ENCODE measurements at regions not wholly inside any gene's neighbourhood (a gene's known extent, or its start where the extent isn't known, plus 50 kb on each side); places are given as distances from the start of the nearest gene placed in this dataset.

- H3K27me3 ChIP-seq = no peaks in the 10 kb centered on the region
Measured at GRCh38 chr2:176891105-176891504, 321.5 kb upstream of the HNRNPA3 start.

GRCh38 chr2:176891857-176892256 lies 320.7 kb upstream of the HNRNPA3 start:
- Histone ChIP-seq H3K79me2 (no peaks in the 10 kb centered on the region), H2AFZ (no peak overlapping the region), H4K20me1 (ENCODE audit: insufficient read depth, poor library complexity, severe bottlenecking) (no peaks in the 10 kb centered on the region), H3K4me3 (no peak overlapping the region), H3K4me1 (ENCODE audit: insufficient read depth) (no peaks in the 10 kb centered on the region), H3K36me3 (replicated peaks; ENCODE audit: insufficient read depth, low read depth) (no peaks in the 10 kb centered on the region), H3K4me2 (no peak overlapping the region), H3K9me3 (ENCODE audit: low read depth) (no peaks in the 10 kb centered on the region), H3K9me2 (replicated peaks; ENCODE audit: insufficient read depth) (no peaks in the 10 kb centered on the region), H3K27me3 (no peaks in the 10 kb centered on the region), H3K27ac (no peak overlapping the region)
- TF ChIP-seq EZH2 (IDR thresholded peaks at IDR 0.05; ENCODE audit: borderline replicate concordance) (no peak), CTCF (IDR thresholded peaks at IDR 0.05; ENCODE audit: poor library complexity) (no peak), EZH2phosphoT487 (IDR thresholded peaks at IDR 0.05; ENCODE audit: low read depth, severe bottlenecking, unreplicated experiment) (no peak)
- DNase-seq (ENCODE audit: low spot score) = no peak
- WGBS (ENCODE audit: low lambda C conversion rate, missing lambda C conversion rate) = 47% methylated on average over 1 of the region's 1 CpG

More at GRCh38 chr2:176891105-176891504, 321.5 kb upstream of the HNRNPA3 start:
- H4K20me1 ChIP-seq (ENCODE audit: insufficient read depth, poor library complexity, severe bottlenecking) = no peaks in the 10 kb centered on the region
- no peak overlapping the region for H2AFZ ChIP-seq
- no peaks in the 10 kb centered on the region for H3K36me3 ChIP-seq (replicated peaks; ENCODE audit: insufficient read depth, low read depth)
- no peaks in the 10 kb centered on the region for H3K9me3 ChIP-seq (ENCODE audit: low read depth)
- WGBS (ENCODE audit: low lambda C conversion rate, missing lambda C conversion rate) = 43% methylated on average over 4 of the region's 4 CpGs
- H3K9me2 ChIP-seq (replicated peaks; ENCODE audit: insufficient read depth) = no peaks in the 10 kb centered on the region
- H3K4me3 ChIP-seq = no peak overlapping the region
- no peak for DNase-seq (ENCODE audit: low spot score)
- TF ChIP-seq EZH2 (IDR thresholded peaks at IDR 0.05; ENCODE audit: borderline replicate concordance) (no peak), EZH2phosphoT487 (IDR thresholded peaks at IDR 0.05; ENCODE audit: low read depth, severe bottlenecking, unreplicated experiment) (no peak)
- no peaks in the 10 kb centered on the region for H3K79me2 ChIP-seq
- H3K27ac ChIP-seq = no peak overlapping the region
- H3K4me1 ChIP-seq (ENCODE audit: insufficient read depth) = no peaks in the 10 kb centered on the region
- no peak overlapping the region for H3K4me2 ChIP-seq

- no peak for TF ChIP-seq EZH2 (IDR thresholded peaks at IDR 0.05; ENCODE audit: borderline replicate concordance)
- TF ChIP-seq CTCF (IDR thresholded peaks at IDR 0.05; ENCODE audit: poor library complexity) = no peak
- TF ChIP-seq EZH2phosphoT487 (IDR thresholded peaks at IDR 0.05; ENCODE audit: low read depth, severe bottlenecking, unreplicated experiment) = no peak
Measured at GRCh38 chr2:176892676-176893226, 319.8 kb upstream of the HNRNPA3 start.

GRCh38 chr2:176895158-176895557 lies 317.4 kb upstream of the HNRNPA3 start:
- Histone ChIP-seq H3K9me2 (replicated peaks; ENCODE audit: insufficient read depth) (no peaks in the 10 kb centered on the region), H2AFZ (no peak overlapping the region), H3K4me1 (ENCODE audit: insufficient read depth) (no peaks in the 10 kb centered on the region), H3K79me2 (no peaks in the 10 kb centered on the region), H3K27ac (no peak overlapping the region), H4K20me1 (ENCODE audit: insufficient read depth, poor library complexity, severe bottlenecking) (no peaks in the 10 kb centered on the region), H3K36me3 (replicated peaks; ENCODE audit: insufficient read depth, low read depth) (no peaks in the 10 kb centered on the region), H3K27me3 (no peaks in the 10 kb centered on the region), H3K9me3 (ENCODE audit: low read depth) (no peaks in the 10 kb centered on the region), H3K4me2 (no peak overlapping the region), H3K4me3 (no peak overlapping the region)
- no peak for DNase-seq (ENCODE audit: low spot score)
- WGBS (ENCODE audit: low lambda C conversion rate, missing lambda C conversion rate) = 72% methylated on average over 2 of the region's 2 CpGs
- TF ChIP-seq EZH2phosphoT487 (IDR thresholded peaks at IDR 0.05; ENCODE audit: low read depth, severe bottlenecking, unreplicated experiment) (no peak), CTCF (IDR thresholded peaks at IDR 0.05; ENCODE audit: poor library complexity) (no peak), EZH2 (IDR thresholded peaks at IDR 0.05; ENCODE audit: borderline replicate concordance) (no peak)

More at GRCh38 chr2:176892676-176893226, 319.8 kb upstream of the HNRNPA3 start:
- 78% methylated on average over 2 of the region's 2 CpGs for WGBS (ENCODE audit: low lambda C conversion rate, missing lambda C conversion rate)
- H3K27ac ChIP-seq = no peak overlapping the region
- DNase-seq (ENCODE audit: low spot score) = no peak
- no peaks in the 10 kb centered on the region for H3K4me1 ChIP-seq (ENCODE audit: insufficient read depth)
- no peaks in the 10 kb centered on the region for H3K9me3 ChIP-seq (ENCODE audit: low read depth)
- H3K36me3 ChIP-seq (replicated peaks; ENCODE audit: insufficient read depth, low read depth) = no peaks in the 10 kb centered on the region
- no peaks in the 10 kb centered on the region for H3K9me2 ChIP-seq (replicated peaks; ENCODE audit: insufficient read depth)
- no peaks in the 10 kb centered on the region for H3K27me3 ChIP-seq
- no peaks in the 10 kb centered on the region for H4K20me1 ChIP-seq (ENCODE audit: insufficient read depth, poor library complexity, severe bottlenecking)
- no peaks in the 10 kb centered on the region for H3K79me2 ChIP-seq
- no peak overlapping the region for H2AFZ ChIP-seq
- H3K4me3 ChIP-seq = no peak overlapping the region
- H3K4me2 ChIP-seq = no peak overlapping the region
